HG03108 (cell line): ENCODE measurements at regions not wholly inside any gene's neighbourhood (a gene's known extent, or its start where the extent isn't known, plus 50 kb on each side); places are given as distances from the start of the nearest gene placed in this dataset.
"Not testable (repeated sequence)": the region's sequence is repeated elsewhere in the genome, so short reads cannot be mapped to it uniquely, and the experiment has no call there.

Experiments used
- ATAC-seq: cut with Tn5 transposase; IDR thresholded peaks from one replicate; pipeline ENCODE4 v1.9.1; 2021; ENCODE audit warnings: moderate library complexity; ENCODE audit not compliant: unreplicated experiment

- ATAC-seq = no peak
Measured at GRCh38 chr14:22218728-22219127, 370.3 kb downstream of the DAD1 start.

- no peak for ATAC-seq
Measured at GRCh38 chr14:22213120-22213519, 375.9 kb downstream of the DAD1 start.

- ATAC-seq = no peak
Measured at GRCh38 chr14:22210906-22211305, 378.1 kb downstream of the DAD1 start.

- ATAC-seq = no peak
Measured at GRCh38 chr14:22210026-22210425, 379.0 kb downstream of the DAD1 start.

- ATAC-seq = no peak
Measured at GRCh38 chr14:22203036-22203435, 386.0 kb downstream of the DAD1 start.

GRCh38 chr14:22202313-22202712 lies 386.7 kb downstream of the DAD1 start:
- ATAC-seq = no peak

GRCh38 chr14:22200977-22201605 lies 387.9 kb downstream of the DAD1 start:
- ATAC-seq = no peak

DNA sequence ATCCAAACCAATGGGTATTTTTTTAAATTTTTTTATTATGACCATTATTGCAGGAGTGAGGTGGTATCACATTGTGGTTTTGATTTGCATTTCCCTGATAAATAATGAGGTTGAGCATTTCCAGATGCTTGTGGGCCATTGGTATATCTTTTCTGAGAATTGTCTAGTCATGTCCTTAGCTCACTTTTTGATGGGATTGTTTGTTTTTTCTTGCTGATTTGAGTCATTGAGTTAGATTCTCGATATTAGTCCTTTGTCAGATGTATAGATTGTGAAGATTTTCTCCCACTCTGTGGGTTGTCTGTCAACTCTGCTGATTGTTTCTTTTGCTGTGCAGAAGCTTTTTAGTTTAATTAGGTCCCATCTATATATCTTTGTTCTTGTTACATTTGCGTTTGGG lies 388.9 kb downstream of the DAD1 start:
- ATAC-seq = not testable (repeated sequence)

DNA sequence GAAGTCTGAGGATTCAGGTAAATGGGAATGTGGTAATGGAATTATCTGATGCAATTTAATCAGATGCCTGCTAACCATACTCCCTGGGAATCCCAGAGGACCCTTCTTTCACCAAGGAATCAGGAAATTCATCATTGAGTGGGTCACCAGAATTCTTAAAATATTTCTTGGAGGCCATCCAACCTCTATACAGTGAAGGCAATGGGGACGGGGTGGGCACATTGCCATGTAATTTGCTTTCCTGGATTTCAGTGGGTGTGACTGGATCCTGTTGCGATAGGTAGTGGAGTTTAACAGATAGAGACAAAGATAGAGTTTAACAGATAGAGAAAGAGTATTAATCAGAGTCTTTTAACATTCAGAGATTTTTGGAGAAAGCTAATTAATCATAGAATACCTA lies 394.4 kb downstream of the DAD1 start:
- ATAC-seq = no peak

DNA sequence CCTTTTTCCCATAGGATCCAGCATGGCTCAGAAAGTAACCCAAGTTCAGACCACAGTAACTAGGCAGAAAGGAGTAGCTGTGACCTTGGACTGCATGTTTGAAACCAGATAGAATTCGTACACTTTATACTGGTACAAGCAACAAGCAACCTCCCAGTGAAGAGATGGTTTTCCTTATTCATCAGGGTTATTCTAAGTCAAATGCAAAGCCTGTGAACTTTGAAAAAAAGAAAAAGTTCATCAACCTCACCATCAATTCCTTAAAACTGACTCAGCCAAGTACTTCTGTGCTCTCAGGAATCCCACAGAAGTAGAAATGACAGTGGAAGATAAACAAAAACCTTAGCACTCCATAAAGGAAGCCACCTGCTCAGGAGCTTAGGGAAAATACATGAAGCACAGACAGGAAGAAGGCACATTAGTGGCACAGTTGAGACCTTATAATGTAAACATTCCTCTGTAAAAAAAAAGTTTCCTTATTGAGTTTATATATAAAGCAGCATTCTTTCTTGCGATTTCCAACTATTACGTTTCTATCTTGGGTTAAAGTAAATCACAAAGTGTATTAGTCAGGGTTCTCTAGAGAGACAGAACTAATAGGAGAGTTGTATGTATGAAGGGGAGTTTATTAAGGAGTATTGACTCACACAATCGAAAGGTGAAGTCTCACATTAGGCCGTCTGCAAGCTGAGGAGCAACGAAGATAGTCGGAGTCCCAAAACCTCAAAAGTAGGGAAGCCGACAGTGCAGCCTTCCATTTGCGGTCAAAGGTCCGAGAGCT lies 398.4 kb downstream of the DAD1 start:
- ATAC-seq = no peak

DNA sequence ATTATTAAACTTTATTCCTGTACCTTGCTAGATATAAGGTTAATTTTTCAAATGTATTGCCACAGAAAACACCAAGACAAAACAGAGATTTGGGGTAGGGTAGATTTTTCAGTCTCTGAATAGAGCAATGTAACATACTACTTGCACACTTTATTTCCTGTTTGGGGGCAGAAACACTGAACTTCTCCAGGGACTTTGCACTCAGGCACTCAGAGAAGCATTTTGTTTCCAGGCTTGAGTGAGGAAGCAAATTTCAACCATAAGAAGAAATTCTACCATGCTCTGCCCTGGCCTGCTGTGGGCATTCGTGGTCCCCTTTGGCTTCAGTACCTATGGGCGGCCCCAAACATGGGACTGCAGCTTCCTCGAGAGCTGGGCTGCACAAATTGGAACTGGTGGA lies 399.1 kb downstream of the DAD1 start:
- no peak for ATAC-seq

GRCh38 chr14:22188318-22188717 lies 400.7 kb downstream of the DAD1 start:
- no peak for ATAC-seq

DNA sequence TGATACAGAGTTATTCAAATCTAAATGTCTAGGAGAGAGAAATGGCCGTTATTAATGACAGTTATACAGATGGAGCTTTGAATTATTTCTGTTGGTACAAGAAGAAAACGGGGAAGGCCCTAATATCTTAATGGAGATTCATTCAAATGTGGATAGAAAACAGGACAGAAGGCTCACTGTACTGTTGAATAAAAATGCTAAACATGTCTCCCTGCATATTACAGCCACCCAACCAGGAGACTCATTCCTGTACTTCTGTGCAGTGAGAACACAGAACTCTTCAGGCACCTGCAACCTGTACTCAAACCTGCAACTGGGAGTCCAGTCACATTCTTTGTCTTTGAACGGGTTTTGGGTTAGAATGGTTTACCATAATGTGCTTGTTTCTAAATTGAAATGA lies 403.2 kb downstream of the DAD1 start:
- ATAC-seq = no peak

GRCh38 chr14:22185191-22185590 lies 403.8 kb downstream of the DAD1 start:
- no peak for ATAC-seq

GRCh38 chr14:22184830-22185168 lies 404.2 kb downstream of the DAD1 start:
- ATAC-seq = no peak

DNA sequence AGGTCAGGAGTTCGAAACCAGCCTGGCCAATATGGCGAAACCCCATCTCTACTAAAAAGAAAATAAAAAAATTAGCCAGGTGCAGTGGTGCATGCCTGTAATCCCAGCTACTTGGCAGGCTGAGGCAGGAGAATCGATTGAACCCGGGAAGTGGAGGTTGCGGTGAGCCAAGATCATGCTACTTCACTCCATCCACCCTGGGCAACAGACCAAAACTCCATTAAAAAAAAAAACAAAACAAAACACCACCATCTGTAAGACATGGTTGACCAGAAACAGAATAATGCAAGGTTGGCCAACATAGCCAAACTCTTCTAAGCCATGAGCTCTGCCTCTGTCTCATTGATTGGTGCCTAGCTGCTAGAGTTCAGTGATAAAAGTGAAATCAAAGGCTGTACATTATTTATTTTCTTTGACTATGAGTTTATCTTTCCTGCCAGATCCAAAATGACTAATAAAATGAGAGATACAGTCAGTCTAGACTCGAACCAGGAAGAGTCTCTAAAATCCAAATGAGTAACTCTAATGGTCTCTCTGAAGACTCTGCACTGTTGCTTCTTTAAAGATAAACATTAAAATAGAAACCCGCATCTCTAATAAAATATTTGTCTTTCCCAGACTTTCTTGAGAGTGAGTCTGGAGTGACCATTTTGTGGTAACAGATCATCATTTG lies 404.7 kb downstream of the DAD1 start:
- ATAC-seq = no peak

DNA sequence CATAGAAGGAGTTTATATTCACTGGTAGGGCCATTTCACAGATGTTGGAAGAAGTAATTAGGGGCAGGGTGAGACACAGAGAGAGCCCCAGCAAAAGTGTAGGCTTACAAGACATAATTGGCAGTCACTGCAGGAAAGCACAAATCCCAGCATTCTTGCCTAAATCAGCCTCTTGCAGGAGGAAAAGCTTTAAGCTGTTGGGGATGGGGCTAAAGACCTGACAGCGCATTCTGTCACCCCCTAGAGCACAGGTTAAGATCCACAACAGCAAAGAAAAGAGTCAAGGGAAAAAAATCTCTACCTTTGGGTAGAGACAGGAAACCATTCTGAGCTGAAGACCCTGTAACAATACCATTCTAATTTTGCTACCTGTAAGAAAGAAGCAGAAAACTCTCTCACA lies 409.0 kb downstream of the DAD1 start:
- no peak for ATAC-seq

DNA sequence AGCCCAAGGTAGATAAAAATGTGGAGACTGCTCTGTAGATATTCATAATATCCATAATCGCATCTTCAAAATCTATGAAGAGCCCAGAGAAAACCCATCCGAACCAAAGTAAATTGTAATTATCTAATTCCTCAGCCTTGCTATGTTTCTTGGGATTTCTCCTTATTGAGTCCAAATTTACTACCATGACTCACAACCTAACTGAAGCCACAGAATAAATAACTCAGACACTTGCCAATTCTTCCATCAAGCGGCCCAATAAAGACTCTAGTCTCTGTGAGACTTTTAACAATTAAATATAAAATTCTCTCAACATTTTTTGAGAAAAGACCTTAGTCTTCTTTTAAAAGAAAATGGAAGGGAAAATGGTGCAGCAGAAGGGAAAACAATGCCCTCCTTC lies 409.8 kb downstream of the DAD1 start:
- ATAC-seq = no peak

DNA sequence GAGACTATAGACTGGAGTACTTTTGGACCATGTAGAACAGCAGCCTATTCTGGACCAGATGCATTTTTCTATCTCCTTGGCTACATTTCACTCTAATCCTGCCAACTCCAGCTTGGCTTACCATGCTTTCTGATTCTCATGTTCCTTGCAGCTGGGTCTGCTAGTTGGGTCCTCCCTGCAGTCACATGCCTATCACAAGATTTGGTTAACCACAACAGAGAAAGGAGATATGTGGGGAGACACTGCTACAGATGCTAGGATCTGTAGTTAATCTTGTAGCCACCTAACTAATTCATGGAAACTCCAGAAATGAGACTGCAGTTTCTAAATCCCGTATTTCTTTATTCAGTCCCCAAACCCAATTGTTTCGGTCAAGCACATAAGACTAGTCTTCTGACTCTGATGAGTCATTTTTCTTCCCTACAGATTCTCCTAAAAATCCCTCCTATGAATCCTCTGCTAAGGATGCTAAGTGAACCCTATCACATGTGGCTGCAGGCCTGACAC lies 410.6 kb downstream of the DAD1 start:
- ATAC-seq = no peak

DNA sequence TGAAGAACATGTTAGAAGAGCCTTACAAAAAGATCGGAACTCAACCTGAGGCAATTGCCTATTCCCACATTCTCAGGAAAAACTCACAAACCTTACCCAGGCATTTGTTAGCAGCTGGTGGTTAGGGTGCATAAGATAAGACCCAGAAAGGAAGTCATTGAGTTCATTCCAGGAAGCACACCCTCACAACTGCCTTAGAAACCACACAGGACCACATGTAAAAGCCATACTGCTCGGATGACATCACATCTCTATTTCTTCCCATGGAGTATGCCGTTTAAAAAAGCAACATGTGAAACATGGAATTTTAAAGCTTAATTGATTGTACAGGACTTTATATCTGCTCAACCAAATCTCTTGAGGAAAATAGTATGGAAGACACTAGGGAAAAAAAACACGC lies 411.2 kb downstream of the DAD1 start:
- peak; percentile 69 for ATAC-seq

DNA sequence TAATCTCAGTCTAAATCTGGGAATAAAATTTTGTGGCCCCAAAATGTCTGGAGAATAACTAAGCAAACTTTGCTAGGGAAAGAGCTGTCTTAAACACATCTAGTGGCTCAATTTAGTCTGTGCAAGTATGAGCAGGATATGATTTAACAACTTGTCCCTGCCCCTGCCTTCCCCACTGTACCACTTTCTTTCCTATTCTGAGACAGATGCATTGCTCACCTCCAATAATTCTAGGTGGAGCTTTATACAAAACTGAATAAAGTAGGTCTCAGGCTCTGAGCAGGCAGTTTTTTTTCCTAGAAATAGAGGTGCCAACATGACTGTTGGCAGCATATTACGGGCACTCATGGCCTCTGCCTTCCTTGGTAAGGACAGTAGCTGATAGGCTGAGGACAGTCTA lies 412.1 kb downstream of the DAD1 start:
- no peak for ATAC-seq

DNA sequence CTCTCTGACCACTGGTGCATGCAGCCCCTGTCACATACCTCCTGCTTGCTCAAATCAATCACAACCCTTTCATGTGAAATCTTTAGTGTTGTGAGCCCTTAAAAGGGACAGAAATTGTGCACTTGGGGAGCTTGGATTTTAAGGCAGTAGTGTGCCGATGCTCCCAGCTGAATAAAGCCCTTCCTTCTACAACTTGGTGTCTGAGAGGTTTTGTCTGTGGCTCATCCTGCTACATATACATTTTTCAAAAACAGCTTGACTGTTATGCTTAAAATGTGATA lies 413.8 kb downstream of the DAD1 start:
- ATAC-seq = not testable (repeated sequence)
